Progenitor cell of endocrine pancreas (in vitro differentiated cells): ENCODE measurements at regions not wholly inside any gene's neighbourhood (a gene's known extent, or its start where the extent isn't known, plus 50 kb on each side); places are given as distances from the start of the nearest gene placed in this dataset.

ENCODE experiments used
- DNase-seq: peaks from one replicate; pipeline ENCODE4 v3.0.0; 2021; ENCODE audit warnings: low spot score; ENCODE audit not compliant: unreplicated experiment
- H3K27ac Mint-ChIP-seq: 2 replicates; pipeline ENCODE4 v1.8.0; 2021; ENCODE audit warnings: mild to moderate bottlenecking, moderate library complexity, mixed read lengths
- H3K27me3 Mint-ChIP-seq: 2 replicates; pipeline ENCODE4 v1.8.0; 2021; ENCODE audit warnings: mixed read lengths
- H3K36me3 Mint-ChIP-seq: 2 replicates; pipeline ENCODE4 v1.8.0; 2022; ENCODE audit warnings: mixed read lengths; ENCODE audit not compliant: insufficient read depth
- H3K4me1 Mint-ChIP-seq: 2 replicates; pipeline ENCODE4 v1.8.0; 2021; ENCODE audit warnings: low read depth, mixed read lengths
- H3K4me3 Mint-ChIP-seq: 2 replicates; pipeline ENCODE4 v1.8.0; 2021; ENCODE audit warnings: low read depth, mild to moderate bottlenecking, moderate library complexity, mixed read lengths
- H3K9me3 Mint-ChIP-seq: 2 replicates; pipeline ENCODE4 v1.8.0; 2021; ENCODE audit warnings: low read depth, mixed read lengths
- TF ChIP-seq, protein P1 (sequence below): fragments of 200-600 bp; sonication (generic); IDR thresholded peaks from one replicate; pipeline ENCODE4 v1.5.0; 2021; ENCODE audit warnings: antibody characterized with exemption, mild to moderate bottlenecking; ENCODE audit not compliant: unreplicated experiment

DNA sequence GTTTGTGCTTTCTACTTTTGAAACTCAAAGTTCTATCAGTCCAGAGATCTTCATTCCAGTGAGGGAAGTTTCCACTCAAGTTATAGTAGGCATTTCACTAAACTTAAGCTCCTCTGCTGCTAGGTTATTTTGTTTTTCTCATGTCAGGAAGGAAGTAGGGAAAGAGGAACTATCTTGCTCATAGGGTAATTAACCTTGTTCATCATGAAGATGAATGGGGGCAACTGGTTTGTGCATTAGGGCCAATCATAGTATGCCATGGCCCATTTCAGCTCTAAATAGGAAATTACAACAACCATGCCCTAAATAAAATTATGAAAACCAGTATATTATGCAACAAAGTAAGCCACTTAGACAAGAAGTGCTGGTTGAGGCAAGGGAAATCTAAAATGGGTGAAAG is 804.7 kb upstream of the NDST4 start:
- TF ChIP-seq, protein P1, sequence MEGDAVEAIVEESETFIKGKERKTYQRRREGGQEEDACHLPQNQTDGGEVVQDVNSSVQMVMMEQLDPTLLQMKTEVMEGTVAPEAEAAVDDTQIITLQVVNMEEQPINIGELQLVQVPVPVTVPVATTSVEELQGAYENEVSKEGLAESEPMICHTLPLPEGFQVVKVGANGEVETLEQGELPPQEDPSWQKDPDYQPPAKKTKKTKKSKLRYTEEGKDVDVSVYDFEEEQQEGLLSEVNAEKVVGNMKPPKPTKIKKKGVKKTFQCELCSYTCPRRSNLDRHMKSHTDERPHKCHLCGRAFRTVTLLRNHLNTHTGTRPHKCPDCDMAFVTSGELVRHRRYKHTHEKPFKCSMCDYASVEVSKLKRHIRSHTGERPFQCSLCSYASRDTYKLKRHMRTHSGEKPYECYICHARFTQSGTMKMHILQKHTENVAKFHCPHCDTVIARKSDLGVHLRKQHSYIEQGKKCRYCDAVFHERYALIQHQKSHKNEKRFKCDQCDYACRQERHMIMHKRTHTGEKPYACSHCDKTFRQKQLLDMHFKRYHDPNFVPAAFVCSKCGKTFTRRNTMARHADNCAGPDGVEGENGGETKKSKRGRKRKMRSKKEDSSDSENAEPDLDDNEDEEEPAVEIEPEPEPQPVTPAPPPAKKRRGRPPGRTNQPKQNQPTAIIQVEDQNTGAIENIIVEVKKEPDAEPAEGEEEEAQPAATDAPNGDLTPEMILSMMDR: no peak

GRCh38 chr4:115906428-115906827 is 793.0 kb upstream of the NDST4 start:
- no peak overlapping the region for H3K27ac Mint-ChIP-seq
- H3K4me1 Mint-ChIP-seq: no peaks in the 10 kb centered on the region
- no peaks in the 10 kb centered on the region for H3K27me3 Mint-ChIP-seq
- TF ChIP-seq, protein P1: peak; percentile 25
- DNase-seq: no peak
- H3K36me3 Mint-ChIP-seq: no peaks in the 10 kb centered on the region
- H3K9me3 Mint-ChIP-seq: peaks cover 6% of the 10 kb centered on the region
- no peak overlapping the region for H3K4me3 Mint-ChIP-seq

More for the DNA sequence above, 804.7 kb upstream of the NDST4 start:
- no peaks in the 10 kb centered on the region for H3K4me1 Mint-ChIP-seq
- H3K36me3 Mint-ChIP-seq: no peaks in the 10 kb centered on the region
- no peak overlapping the region for H3K27ac Mint-ChIP-seq
- DNase-seq: no peak
- H3K9me3 Mint-ChIP-seq: peaks cover 3% of the 10 kb centered on the region
- no peaks in the 10 kb centered on the region for H3K27me3 Mint-ChIP-seq
- no peak overlapping the region for H3K4me3 Mint-ChIP-seq

DNA sequence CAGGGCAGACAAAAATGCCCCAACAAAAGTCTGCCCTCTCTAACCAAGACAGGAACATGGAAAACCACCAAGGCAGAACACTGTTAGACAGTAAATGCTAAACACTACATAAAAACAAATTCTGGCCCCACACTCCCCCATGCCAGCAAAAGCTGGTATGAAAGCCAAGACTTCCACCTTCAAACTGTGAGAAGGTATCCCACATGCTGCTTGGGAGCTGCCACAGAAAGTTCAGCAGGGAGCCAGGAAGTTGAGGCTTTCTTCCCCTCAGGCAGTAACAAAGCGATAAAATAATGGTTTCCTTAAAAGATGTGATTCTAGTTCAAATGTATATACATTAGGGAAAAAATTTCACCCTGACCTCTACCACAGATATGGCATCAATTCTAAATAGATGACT is 770.4 kb upstream of the NDST4 start:
- Mint-ChIP-seq H3K9me3 (no peaks in the 10 kb centered on the region), H3K36me3 (no peaks in the 10 kb centered on the region)

DNA sequence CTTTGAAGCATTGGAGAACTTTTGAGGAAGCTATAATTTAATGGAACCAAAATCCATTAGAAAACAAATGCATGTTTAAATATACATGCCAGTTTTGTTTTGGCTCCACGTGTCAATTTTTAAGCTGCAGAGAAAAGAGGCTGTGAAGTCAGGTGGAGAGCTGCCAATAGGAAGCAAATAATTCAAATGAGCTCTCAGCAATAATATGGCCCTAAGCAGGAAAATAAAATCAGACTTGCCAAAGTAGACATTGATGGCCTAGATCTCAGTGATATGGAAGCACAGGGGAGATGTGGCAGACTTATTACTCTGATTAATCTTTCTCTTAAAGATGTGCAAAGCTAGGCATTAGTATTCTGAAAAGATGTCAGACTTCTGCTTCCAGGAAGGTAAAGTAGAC is 769.8 kb upstream of the NDST4 start:
- H3K4me3 Mint-ChIP-seq: no peak overlapping the region
- no peaks in the 10 kb centered on the region for H3K4me1 Mint-ChIP-seq
- H3K27me3 Mint-ChIP-seq: no peaks in the 10 kb centered on the region
- no peaks in the 10 kb centered on the region for H3K36me3 Mint-ChIP-seq
- DNase-seq: no peak
- H3K9me3 Mint-ChIP-seq: no peaks in the 10 kb centered on the region
- TF ChIP-seq, protein P1: no peak
- no peak overlapping the region for H3K27ac Mint-ChIP-seq

More for the DNA sequence above, 770.4 kb upstream of the NDST4 start:
- Mint-ChIP-seq H3K27me3 (no peaks in the 10 kb centered on the region), H3K4me1 (no peaks in the 10 kb centered on the region), H3K4me3 (no peak overlapping the region), H3K27ac (no peak overlapping the region)
- TF ChIP-seq, protein P1: no peak
- DNase-seq: no peak

GRCh38 chr4:115873048-115873447 is 759.6 kb upstream of the NDST4 start:
- H3K4me1 Mint-ChIP-seq: no peaks in the 10 kb centered on the region
- no peak overlapping the region for H3K4me3 Mint-ChIP-seq
- no peaks in the 10 kb centered on the region for H3K27me3 Mint-ChIP-seq
- DNase-seq: no peak
- H3K9me3 Mint-ChIP-seq: no peaks in the 10 kb centered on the region
- TF ChIP-seq, protein P1: no peak
- no peak overlapping the region for H3K27ac Mint-ChIP-seq
- H3K36me3 Mint-ChIP-seq: no peaks in the 10 kb centered on the region
